HEK293 (cell line): ENCODE measurements at regions not wholly inside any gene's neighbourhood (a gene's known extent, or its start where the extent isn't known, plus 50 kb on each side); places are given as distances from the start of the nearest gene placed in this dataset.

Experiments
- CTCF ChIA-PET: fragments of 350-600 bp; formaldehyde crosslinking; extraction: SDS; loops from one replicate; lab custom pipeline; 2021; ENCODE audit warnings: antibody characterized with exemption; lab: Yijun Ruan, JAX
- POLR2A ChIA-PET: fragments of 300-600 bp; formaldehyde crosslinking; extraction: SDS; loops from one replicate; lab custom pipeline; 2020; ENCODE audit warnings: antibody characterized with exemption, inconsistent platforms; lab: Yijun Ruan, JAX
- H3K27ac ChIP-seq: fragments of 200-500 bp; sonication (Bioruptor generic); 2 replicates; pipeline ENCODE4 v1.5.1; 2014; ENCODE audit warnings: low read depth, low read length, control low read depth, inconsistent platforms; ENCODE audit errors: extremely low read depth
- H3K36me3 ChIP-seq, 2 experiments: fragments of 200-500 bp in 1 of 2; sonication (Bioruptor generic) in 1 of 2; 1 replicate in 1 of 2; 2 replicates in 1 of 2; pipeline ENCODE4 v1.5.1; 2014 to 2017; ENCODE audit warnings: inconsistent platforms in 2 of 2, low read length in 2 of 2; ENCODE audit not compliant: control insufficient read depth in 2 of 2, insufficient read depth in 1 of 2
- H3K4me1 ChIP-seq: fragments of 200-500 bp; sonication (Bioruptor generic); 2 replicates; pipeline ENCODE4 v1.5.1; 2014; ENCODE audit warnings: mild to moderate bottlenecking, low read length, inconsistent platforms; ENCODE audit not compliant: control insufficient read depth, insufficient read depth
- H3K4me3 ChIP-seq: 2 replicates; pipeline ENCODE4 v1.5.1; 2011; ENCODE audit warnings: low read depth, mild to moderate bottlenecking, control low read depth, low read length, moderate library complexity
- H3K9me3 ChIP-seq: fragments of 200-500 bp; sonication (Bioruptor generic); 2 replicates; pipeline ENCODE4 v1.5.1; 2014; ENCODE audit warnings: low read depth, low read length, inconsistent platforms; ENCODE audit not compliant: control insufficient read depth, insufficient read depth
- ATF2 ChIP-seq: fragments of 450-650 bp; formaldehyde crosslinking; IDR thresholded peaks from 2 replicates; pipeline ENCODE4 v1.5.1; 2016; ENCODE audit warnings: missing biosample characterization, missing genetic modification characterization, low read depth
- CTCF ChIP-seq: fragments of 450-650 bp; formaldehyde crosslinking; IDR thresholded peaks from 2 replicates; pipeline ENCODE4 v1.5.1; 2016; ENCODE audit warnings: missing biosample characterization, missing genetic modification characterization
- KLF10 ChIP-seq: fragments of 450-650 bp; IDR thresholded peaks from 2 replicates; pipeline ENCODE4 v1.5.1; 2018; ENCODE audit warnings: missing biosample characterization, mild to moderate bottlenecking, missing genetic modification characterization
- KLF17 ChIP-seq: fragments of 450-650 bp; formaldehyde crosslinking; IDR thresholded peaks from 2 replicates; pipeline ENCODE4 v1.5.1; 2016; ENCODE audit warnings: missing biosample characterization, missing genetic modification characterization
- KLF9 ChIP-seq: fragments of 450-650 bp; formaldehyde crosslinking; IDR thresholded peaks from 2 replicates; pipeline ENCODE4 v1.5.1; 2016; ENCODE audit warnings: missing biosample characterization, missing genetic modification characterization, low read depth
- ZBTB6 ChIP-seq: fragments of 450-650 bp; formaldehyde crosslinking; IDR thresholded peaks from 2 replicates; pipeline ENCODE4 v1.5.1; 2017; ENCODE audit warnings: missing biosample characterization, missing genetic modification characterization
- ZNF175 ChIP-seq: fragments of 450-650 bp; formaldehyde crosslinking; IDR thresholded peaks from 2 replicates; pipeline ENCODE4 v1.5.1; 2016; ENCODE audit warnings: missing biosample characterization, missing genetic modification characterization
- ZNF184 ChIP-seq: fragments of 450-650 bp; IDR thresholded peaks from 2 replicates; pipeline ENCODE4 v1.5.1; 2018; ENCODE audit warnings: missing biosample characterization, mild to moderate bottlenecking, missing genetic modification characterization
- ZNF248 ChIP-seq: fragments of 450-650 bp; formaldehyde crosslinking; IDR thresholded peaks from 2 replicates; pipeline ENCODE4 v1.5.1; 2017; ENCODE audit warnings: missing biosample characterization, missing genetic modification characterization
- ZNF26 ChIP-seq: fragments of 450-650 bp; formaldehyde crosslinking; IDR thresholded peaks from 2 replicates; pipeline ENCODE4 v1.5.1; 2016; ENCODE audit warnings: missing biosample characterization, missing genetic modification characterization
- ZNF274 ChIP-seq, 2 experiments: fragments of 200-500 bp in 1 of 2; fragments of 450-650 bp in 1 of 2; sonication (Bioruptor generic) in 1 of 2; formaldehyde crosslinking in 1 of 2; IDR thresholded peaks; 2 replicates each; pipeline versions ENCODE4 v1.5.1 to v1.6.1; 2014 to 2016; ENCODE audit warnings: borderline replicate concordance in 1 of 2, inconsistent platforms in 1 of 2, low read length in 1 of 2, missing biosample characterization in 1 of 2, missing genetic modification characterization in 1 of 2
- ZNF362 ChIP-seq: fragments of 450-650 bp; formaldehyde crosslinking; IDR thresholded peaks from 2 replicates; pipeline ENCODE4 v1.5.1; 2016; ENCODE audit warnings: missing biosample characterization, missing genetic modification characterization
- ZNF426 ChIP-seq: fragments of 450-650 bp; formaldehyde crosslinking; IDR thresholded peaks from 2 replicates; pipeline ENCODE4 v1.5.1; 2017; ENCODE audit warnings: missing biosample characterization, missing genetic modification characterization, mild to moderate bottlenecking, inconsistent platforms, moderate library complexity
- ZNF501 ChIP-seq: fragments of 450-650 bp; formaldehyde crosslinking; IDR thresholded peaks from 2 replicates; pipeline ENCODE4 v1.5.1; 2016; ENCODE audit warnings: missing biosample characterization, missing genetic modification characterization
- ZNF549 ChIP-seq: fragments of 450-650 bp; IDR thresholded peaks from 2 replicates; pipeline ENCODE4 v1.5.1; 2018; ENCODE audit warnings: missing biosample characterization, missing genetic modification characterization, mild to moderate bottlenecking, inconsistent platforms, moderate library complexity
- ZNF654 ChIP-seq: fragments of 450-650 bp; formaldehyde crosslinking; IDR thresholded peaks from 2 replicates; pipeline ENCODE4 v1.5.1; 2016; ENCODE audit warnings: low read depth, missing biosample characterization, missing genetic modification characterization
- ZNF677 ChIP-seq: fragments of 450-650 bp; IDR thresholded peaks from 2 replicates; pipeline ENCODE4 v1.5.0; 2018; ENCODE audit warnings: missing biosample characterization, mild to moderate bottlenecking, missing genetic modification characterization, moderate library complexity
- ZNF707 ChIP-seq: fragments of 450-650 bp; formaldehyde crosslinking; IDR thresholded peaks from 2 replicates; pipeline ENCODE4 v1.5.1; 2016; ENCODE audit warnings: missing biosample characterization, missing genetic modification characterization
- ZSCAN30 ChIP-seq: fragments of 450-650 bp; IDR thresholded peaks from 2 replicates; pipeline ENCODE4 v1.5.1; 2018; ENCODE audit warnings: missing biosample characterization, mild to moderate bottlenecking, missing genetic modification characterization, moderate library complexity

GRCh38 chr7:131655447-131655846, 99.0 kb upstream of the PODXL start:
- Histone ChIP-seq H3K4me3 (no peak overlapping the region), H3K9me3 (no peaks in the 10 kb centered on the region), H3K27ac (no peak overlapping the region), H3K36me3 (no peaks in the 10 kb centered on the region), H3K4me1 (no peaks in the 10 kb centered on the region)
- POLR2A ChIA-PET = no interaction called here
- no peak for TF ChIP-seq ATF2 (tag by site-specific recombination)
- CTCF ChIA-PET = interaction anchor here (0.6 to 3.4 kb wide), 24 partner anchors 8 to 762 kb away, joined by 3 to 45 read pairs (median 4); no protein-coding TSS in a partner anchor

GRCh38 chr7:131654668-131655326, 98.4 kb upstream of the PODXL start:
- Histone ChIP-seq H3K4me1 (no peaks in the 10 kb centered on the region), H3K27ac (no peak overlapping the region), H3K9me3 (no peaks in the 10 kb centered on the region), H3K4me3 (no peak overlapping the region), H3K36me3 (no peaks in the 10 kb centered on the region)
- ChIA-PET POLR2A (no interaction called here), CTCF (interaction anchor here (0.6 to 3.4 kb wide), 26 partner anchors 8 to 761 kb away, joined by 3 to 45 read pairs (median 4); no protein-coding TSS in a partner anchor)
- TF ChIP-seq ZNF707 = no peak
- TF ChIP-seq CTCF (tag by site-specific recombination) = peak; percentile 91
- TF ChIP-seq ZNF184 (tag by site-specific recombination) = no peak
- TF ChIP-seq KLF17 (tag by site-specific recombination) = peak; percentile 29; the same call in 1 of the 2 replicates
- peak; percentile 70 for TF ChIP-seq ZNF654 (tag by site-specific recombination)

GRCh38 chr7:131654249-131654558, 97.8 kb upstream of the PODXL start:
- H3K4me1 ChIP-seq = no peaks in the 10 kb centered on the region
- CTCF ChIA-PET = interaction anchor here (0.6 to 3.4 kb wide), 18 partner anchors 12 to 761 kb away, joined by 3 to 45 read pairs (median 6); no protein-coding TSS in a partner anchor
- POLR2A ChIA-PET = no interaction called here
- no peak overlapping the region for H3K27ac ChIP-seq
- no peak overlapping the region for H3K4me3 ChIP-seq
- no peaks in the 10 kb centered on the region for H3K36me3 ChIP-seq
- H3K9me3 ChIP-seq = no peaks in the 10 kb centered on the region
- TF ChIP-seq ZNF362 (tag by site-specific recombination) (no peak), CTCF (tag by site-specific recombination) (no peak), ZNF248 (tag by site-specific recombination) (no peak), ZNF501 (no peak), ZBTB6 (tag by site-specific recombination) (no peak), ZNF426 (tag by site-specific recombination) (no peak), ZNF549 (tag by site-specific recombination) (no peak), ZSCAN30 (no peak), ZNF26 (no peak), KLF9 (tag by site-specific recombination) (0 out of 2 replicates have a peak, but pooled peaks have one; percentile 7), KLF10 (no peak), ZNF274 (IDR thresholded peaks at IDR 0.05; ENCODE audit: low read length) (no peak), ZNF274 (tag by site-specific recombination; IDR thresholded peaks at IDR 0.05; ENCODE audit: borderline replicate concordance) (no peak), ZNF677 (no peak), ZNF175 (tag by site-specific recombination) (peak; percentile 59; the same call in 1 of the 2 replicates)
